Mesenteric fat pad (tissue), 1 donor: ENCODE measurements at regions not wholly inside any gene's neighbourhood (a gene's known extent, or its start where the extent isn't known, plus 50 kb on each side); places are given as distances from the start of the nearest gene placed in this dataset.
"Not testable (repeated sequence)": the region's sequence is repeated elsewhere in the genome, so short reads cannot be mapped to it uniquely, and the experiment has no call there.

Experiments
- DNase-seq: peaks from one replicate; pipeline ENCODE4 v3.0.0-alpha.2; 2020; ENCODE audit warnings: low spot score
- donor health status: DM: yes; HTN: yes; CAD: no.

- DNase-seq, result no peak
These were observed 851.3 kb downstream of the TBC1D22A start for GRCh38 chr22:47613606-47614350.

GRCh38 chr22:47613181-47613580, 850.7 kb downstream of the TBC1D22A start:
- DNase-seq, result not testable (repeated sequence)

GRCh38 chr22:47612311-47612910, 850.0 kb downstream of the TBC1D22A start:
- DNase-seq, result no peak

GRCh38 chr22:47610764-47611163, 848.3 kb downstream of the TBC1D22A start:
- no peak for DNase-seq

- DNase-seq, result no peak
These were observed 847.8 kb downstream of the TBC1D22A start for GRCh38 chr22:47610281-47610680.

GRCh38 chr22:47609653-47610052, 847.2 kb downstream of the TBC1D22A start:
- no peak for DNase-seq

GRCh38 chr22:47608421-47608820, 846.0 kb downstream of the TBC1D22A start:
- no peak for DNase-seq

GRCh38 chr22:47607486-47607885, 845.0 kb downstream of the TBC1D22A start:
- peak; percentile 59 for DNase-seq

GRCh38 chr22:47606426-47606825, 844.0 kb downstream of the TBC1D22A start:
- peak; percentile 53 for DNase-seq

GRCh38 chr22:47605886-47606285, 843.4 kb downstream of the TBC1D22A start:
- DNase-seq, result peak; percentile 73

- DNase-seq, result peak; percentile 68
These were observed 843.0 kb downstream of the TBC1D22A start for GRCh38 chr22:47605441-47605840.

GRCh38 chr22:47604563-47604962, 842.1 kb downstream of the TBC1D22A start:
- peak; percentile 18 for DNase-seq

GRCh38 chr22:47602732-47603131, 840.3 kb downstream of the TBC1D22A start:
- peak; percentile 41 for DNase-seq

GRCh38 chr22:47601666-47602065, 839.2 kb downstream of the TBC1D22A start:
- peak; percentile 26 for DNase-seq

- DNase-seq, result peak; percentile 35
These were observed 838.6 kb downstream of the TBC1D22A start for GRCh38 chr22:47600791-47601625.

GRCh38 chr22:47600281-47600680, 837.8 kb downstream of the TBC1D22A start:
- peak; percentile 67 for DNase-seq

GRCh38 chr22:47599753-47600152, 837.3 kb downstream of the TBC1D22A start:
- peak; percentile 82 for DNase-seq

GRCh38 chr22:47598864-47599263, 836.4 kb downstream of the TBC1D22A start:
- peak; percentile 33 for DNase-seq

- DNase-seq, result peak; percentile 77
These were observed 834.6 kb downstream of the TBC1D22A start for GRCh38 chr22:47597041-47597440.

- DNase-seq, result peak; percentile 47
These were observed 833.8 kb downstream of the TBC1D22A start for GRCh38 chr22:47596176-47596690.

- peak; percentile 33 for DNase-seq
These were observed 832.5 kb downstream of the TBC1D22A start for GRCh38 chr22:47594836-47595521.
